ENCODE measurements at regions not wholly inside any gene's neighbourhood (a gene's known extent, or its start where the extent isn't known, plus 50 kb on each side); places are given as distances from the start of the nearest gene placed in this dataset.

DNA sequence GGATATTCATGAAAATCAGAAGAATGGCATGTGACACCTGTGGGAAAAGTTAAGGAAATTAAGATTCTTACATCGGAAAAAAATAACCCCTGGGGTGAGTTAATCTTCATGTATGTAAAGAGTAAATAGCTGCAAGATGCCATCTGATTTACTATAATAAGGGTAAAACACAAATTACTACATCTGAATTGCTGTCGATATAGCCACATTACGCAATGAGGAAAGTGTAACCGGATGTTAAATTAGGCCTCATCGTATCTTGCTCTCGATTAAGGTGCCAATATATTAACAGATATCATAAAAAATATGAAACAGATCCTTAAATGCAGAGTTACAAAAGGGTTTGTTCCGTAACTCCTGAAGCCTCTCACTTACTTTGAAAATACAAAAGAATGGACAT lies 87.4 kb upstream of the ID4 start:
- TF ChIP-seq TCF12 (IDR thresholded peaks at IDR 0.05) (no peak), YY1 (IDR thresholded peaks at IDR 0.05; ENCODE audit: low read depth) (no peak), SMC3 (IDR thresholded peaks at IDR 0.05; ENCODE audit: low read depth, low read length) (no peak), RAD21 (IDR thresholded peaks at IDR 0.05; ENCODE audit: low read length) (no peak), POLR2AphosphoS5 (IDR thresholded peaks at IDR 0.05; ENCODE audit: low read depth, low read length) (no peak), EP300 (IDR thresholded peaks at IDR 0.05; ENCODE audit: borderline replicate concordance in 1 of 2, low read depth in 1 of 2, low read length in 1 of 2) (no peak), EZH2phosphoT487 (IDR thresholded peaks at IDR 0.05; ENCODE audit: borderline replicate concordance, low read depth) (no peak), GABPA (IDR thresholded peaks at IDR 0.05; ENCODE audit: low read depth) (no peak), NFIC (IDR thresholded peaks at IDR 0.05; ENCODE audit: borderline replicate concordance) (no peak)
- TF ChIP-seq, protein P1, sequence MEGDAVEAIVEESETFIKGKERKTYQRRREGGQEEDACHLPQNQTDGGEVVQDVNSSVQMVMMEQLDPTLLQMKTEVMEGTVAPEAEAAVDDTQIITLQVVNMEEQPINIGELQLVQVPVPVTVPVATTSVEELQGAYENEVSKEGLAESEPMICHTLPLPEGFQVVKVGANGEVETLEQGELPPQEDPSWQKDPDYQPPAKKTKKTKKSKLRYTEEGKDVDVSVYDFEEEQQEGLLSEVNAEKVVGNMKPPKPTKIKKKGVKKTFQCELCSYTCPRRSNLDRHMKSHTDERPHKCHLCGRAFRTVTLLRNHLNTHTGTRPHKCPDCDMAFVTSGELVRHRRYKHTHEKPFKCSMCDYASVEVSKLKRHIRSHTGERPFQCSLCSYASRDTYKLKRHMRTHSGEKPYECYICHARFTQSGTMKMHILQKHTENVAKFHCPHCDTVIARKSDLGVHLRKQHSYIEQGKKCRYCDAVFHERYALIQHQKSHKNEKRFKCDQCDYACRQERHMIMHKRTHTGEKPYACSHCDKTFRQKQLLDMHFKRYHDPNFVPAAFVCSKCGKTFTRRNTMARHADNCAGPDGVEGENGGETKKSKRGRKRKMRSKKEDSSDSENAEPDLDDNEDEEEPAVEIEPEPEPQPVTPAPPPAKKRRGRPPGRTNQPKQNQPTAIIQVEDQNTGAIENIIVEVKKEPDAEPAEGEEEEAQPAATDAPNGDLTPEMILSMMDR (IDR thresholded peaks at IDR 0.05) = no peak
